Mesendoderm (in vitro differentiated cells): ENCODE measurements at regions not wholly inside any gene's neighbourhood (a gene's known extent, or its start where the extent isn't known, plus 50 kb on each side); places are given as distances from the start of the nearest gene placed in this dataset.
A peak's percentile ranks its signal among the peaks of the same experiment; 100 is the strongest.
"Not testable (repeated sequence)": the region's sequence is repeated elsewhere in the genome, so short reads cannot be mapped to it uniquely, and the experiment has no call there.

Experiments used
- DNase-seq: peaks from one replicate; pipeline ENCODE4 v3.0.0; 2013
- H2AK5ac ChIP-seq: 2 replicates; pipeline ENCODE4 v1.6.1; 2013; ENCODE audit warnings: low read length, inconsistent platforms
- H2BK120ac ChIP-seq: 2 replicates; pipeline ENCODE4 v1.6.1; 2013; ENCODE audit warnings: low read depth, mild to moderate bottlenecking, low read length, moderate library complexity, mixed read lengths
- H2BK15ac ChIP-seq: replicated peaks from 2 replicates; pipeline ENCODE4 v1.6.1; 2013; ENCODE audit warnings: low read depth, mild to moderate bottlenecking, moderate library complexity
- H2BK5ac ChIP-seq: 2 replicates; pipeline ENCODE4 v1.6.1; 2013; ENCODE audit warnings: low read length, inconsistent platforms
- H3K18ac ChIP-seq: 2 replicates; pipeline ENCODE4 v1.6.1; 2013; ENCODE audit warnings: mild to moderate bottlenecking, low read length, mixed read lengths
- H3K23ac ChIP-seq: one replicate; pipeline ENCODE4 v1.6.1; 2013; ENCODE audit warnings: low read length
- H3K27ac ChIP-seq: 2 replicates; pipeline ENCODE4 v1.5.1; 2013; ENCODE audit warnings: low read depth, mild to moderate bottlenecking, inconsistent platforms, low read length, moderate library complexity
- H3K27me3 ChIP-seq: 2 replicates; pipeline ENCODE4 v1.6.1; 2013; ENCODE audit warnings: low read length, control low read depth, mild to moderate bottlenecking, inconsistent platforms; ENCODE audit not compliant: insufficient read depth, poor library complexity
- H3K36me3 ChIP-seq: 2 replicates; pipeline ENCODE4 v1.6.1; 2013; ENCODE audit warnings: low read length, inconsistent platforms; ENCODE audit not compliant: control insufficient read depth, insufficient read depth
- H3K4ac ChIP-seq: one replicate; pipeline ENCODE4 v1.6.1; 2013; ENCODE audit warnings: low read depth, mild to moderate bottlenecking, low read length, moderate library complexity
- H3K4me1 ChIP-seq: 2 replicates; pipeline ENCODE4 v1.6.1; 2013; ENCODE audit warnings: low read depth, low read length, inconsistent platforms; ENCODE audit not compliant: control insufficient read depth
- H3K4me2 ChIP-seq: 2 replicates; pipeline ENCODE4 v1.6.1; 2013; ENCODE audit warnings: low read length
- H3K4me3 ChIP-seq: 2 replicates; pipeline ENCODE4 v1.5.1; 2013; ENCODE audit warnings: mild to moderate bottlenecking, low read length
- H3K56ac ChIP-seq: one replicate; pipeline ENCODE4 v1.6.1; 2013; ENCODE audit warnings: low read length
- H3K79me1 ChIP-seq: 2 replicates; pipeline ENCODE4 v1.6.1; 2013; ENCODE audit warnings: low read length, inconsistent platforms
- H3K79me2 ChIP-seq: 2 replicates; pipeline ENCODE4 v1.6.1; 2013; ENCODE audit warnings: mild to moderate bottlenecking, low read length; ENCODE audit not compliant: control insufficient read depth, insufficient read depth
- H3K9ac ChIP-seq: 2 replicates; pipeline ENCODE4 v1.6.1; 2013; ENCODE audit warnings: low read length, inconsistent platforms
- H4K5ac ChIP-seq: one replicate; pipeline ENCODE4 v1.6.1; 2013; ENCODE audit warnings: low read length
- H4K8ac ChIP-seq: one replicate; pipeline ENCODE4 v1.6.1; 2013; ENCODE audit warnings: low read depth, mild to moderate bottlenecking, control low read depth, low read length, moderate library complexity
- WGBS: extraction: QIAGEN DNeasy Blood & Tissue Kit; methylation state at CpG from one replicate; pipeline ENCODE4 v1.1.7; 2013; ENCODE audit warnings: low lambda C conversion rate, missing lambda C conversion rate; ENCODE audit not compliant: insufficient coverage; ENCODE audit errors: extremely low coverage; 5-methylcytosine and 5-hydroxymethylcytosine counted together

GRCh38 chrX:92792080-92792479 is 881.3 kb downstream of the NAP1L3 start:
- not testable (repeated sequence) for H3K56ac ChIP-seq, H3K18ac ChIP-seq, H2BK15ac ChIP-seq, H2BK120ac ChIP-seq, H3K4me1 ChIP-seq, H2AK5ac ChIP-seq, H3K27me3 ChIP-seq, H3K4ac ChIP-seq, H3K4me2 ChIP-seq, DNase-seq, H2BK5ac ChIP-seq, H3K9ac ChIP-seq, H4K5ac ChIP-seq, H3K23ac ChIP-seq, H3K79me1 ChIP-seq, H3K79me2 ChIP-seq, H3K27ac ChIP-seq, H3K36me3 ChIP-seq, H4K8ac ChIP-seq, H3K4me3 ChIP-seq
- no CpG with 5 or more reads among the region's 1 CpG for WGBS

- not testable (repeated sequence) for H3K79me1 ChIP-seq, H4K8ac ChIP-seq, H2BK5ac ChIP-seq, H3K4me3 ChIP-seq, H3K23ac ChIP-seq, H3K27ac ChIP-seq, H3K4me1 ChIP-seq, H4K5ac ChIP-seq, H3K4me2 ChIP-seq, H3K27me3 ChIP-seq, H3K36me3 ChIP-seq, H2BK15ac ChIP-seq, H3K79me2 ChIP-seq, H3K56ac ChIP-seq, H3K4ac ChIP-seq, H3K9ac ChIP-seq, H2BK120ac ChIP-seq, H2AK5ac ChIP-seq, H3K18ac ChIP-seq, DNase-seq
These were observed 893.3 kb downstream of the NAP1L3 start for GRCh38 chrX:92780075-92780474.

- H3K23ac ChIP-seq, H3K4ac ChIP-seq, H3K4me1 ChIP-seq, H4K5ac ChIP-seq, H3K18ac ChIP-seq, H3K27me3 ChIP-seq, H2BK5ac ChIP-seq, H2BK15ac ChIP-seq, H3K56ac ChIP-seq, H2BK120ac ChIP-seq, H3K9ac ChIP-seq, H3K79me2 ChIP-seq, H4K8ac ChIP-seq, H3K36me3 ChIP-seq, H3K79me1 ChIP-seq, H3K4me2 ChIP-seq, H2AK5ac ChIP-seq, H3K4me3 ChIP-seq, H3K27ac ChIP-seq: not testable (repeated sequence)
- peak; percentile 20 for DNase-seq
- WGBS, result no CpG with 5 or more reads among the region's 2 CpGs
These were observed 899.4 kb downstream of the NAP1L3 start for GRCh38 chrX:92774016-92774415.

- not testable (repeated sequence) for H3K36me3 ChIP-seq, H2BK15ac ChIP-seq, H3K9ac ChIP-seq, H3K18ac ChIP-seq, H4K5ac ChIP-seq, H3K79me1 ChIP-seq, H3K23ac ChIP-seq, H2AK5ac ChIP-seq, H4K8ac ChIP-seq, H2BK5ac ChIP-seq, DNase-seq, H3K4me3 ChIP-seq, H3K27ac ChIP-seq, H3K4me1 ChIP-seq, H3K79me2 ChIP-seq, H3K27me3 ChIP-seq, H3K4me2 ChIP-seq, H3K4ac ChIP-seq, H3K56ac ChIP-seq, H2BK120ac ChIP-seq
- WGBS, result no CpG with 5 or more reads among the region's 2 CpGs
These were observed 912.4 kb downstream of the NAP1L3 start for GRCh38 chrX:92760963-92761362.
